ENCODE measurements at regions not wholly inside any gene's neighbourhood (a gene's known extent, or its start where the extent isn't known, plus 50 kb on each side); places are given as distances from the start of the nearest gene placed in this dataset.

DNA sequence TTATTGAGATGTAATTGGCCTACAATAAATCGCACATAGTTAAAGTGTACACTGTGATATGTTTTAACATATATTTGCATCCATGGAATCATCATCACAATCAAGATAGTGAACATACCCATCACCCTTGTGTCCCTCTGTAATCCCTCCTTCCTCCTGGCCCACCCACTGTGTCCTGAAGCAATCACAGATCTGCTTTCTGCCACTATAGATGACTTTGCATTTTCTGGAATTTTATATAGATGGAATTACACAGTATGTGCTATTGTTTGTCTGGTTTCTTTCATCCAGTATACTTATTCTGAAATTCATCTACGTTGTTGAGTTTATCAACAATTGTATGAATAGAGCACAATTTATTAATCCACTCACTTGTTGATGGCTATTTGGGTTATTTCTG lies 181.3 kb downstream of the SNX10 start:
- no peak overlapping the region for H3K4me3 ChIP-seq
- TF ChIP-seq POLR2A (IDR thresholded peaks at IDR 0.05) = no peak
- no peak for TF ChIP-seq CTCF (IDR thresholded peaks at IDR 0.05)
- H3K9me3 ChIP-seq = no peaks in the 10 kb centered on the region
- H3K27ac ChIP-seq = no peak overlapping the region
- no peaks in the 10 kb centered on the region for H3K36me3 ChIP-seq
- no peaks in the 10 kb centered on the region for H3K4me1 ChIP-seq
- H3K27me3 ChIP-seq = no peaks in the 10 kb centered on the region
- DNase-seq = no peak

DNA sequence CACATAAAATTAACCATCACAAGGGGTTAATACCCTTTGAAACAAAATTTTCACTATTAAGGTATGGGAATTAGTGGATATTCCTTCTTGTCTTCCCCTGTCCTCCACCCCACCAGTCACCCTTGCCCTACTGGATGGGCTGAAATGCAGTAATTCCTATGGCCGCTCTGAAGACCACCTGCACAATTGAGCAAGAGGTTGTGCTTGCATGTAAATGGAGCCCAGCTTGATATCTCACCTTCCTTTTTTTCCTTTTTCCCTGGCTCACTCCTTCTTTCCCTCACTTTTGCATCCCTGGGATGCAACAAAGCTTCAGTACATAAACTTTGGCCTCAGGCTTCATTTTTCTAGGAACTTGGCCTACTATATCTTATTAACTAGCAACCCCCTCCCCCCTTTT lies 184.6 kb downstream of the SNX10 start:
- no peak for DNase-seq
- H3K4me3 ChIP-seq = no peak overlapping the region
- H3K27me3 ChIP-seq = no peaks in the 10 kb centered on the region
- no peak for TF ChIP-seq CTCF (IDR thresholded peaks at IDR 0.05)
- TF ChIP-seq POLR2A (IDR thresholded peaks at IDR 0.05) = no peak
- no peak overlapping the region for H3K27ac ChIP-seq
- no peaks in the 10 kb centered on the region for H3K4me1 ChIP-seq
- no peaks in the 10 kb centered on the region for H3K9me3 ChIP-seq
- no peaks in the 10 kb centered on the region for H3K36me3 ChIP-seq

DNA sequence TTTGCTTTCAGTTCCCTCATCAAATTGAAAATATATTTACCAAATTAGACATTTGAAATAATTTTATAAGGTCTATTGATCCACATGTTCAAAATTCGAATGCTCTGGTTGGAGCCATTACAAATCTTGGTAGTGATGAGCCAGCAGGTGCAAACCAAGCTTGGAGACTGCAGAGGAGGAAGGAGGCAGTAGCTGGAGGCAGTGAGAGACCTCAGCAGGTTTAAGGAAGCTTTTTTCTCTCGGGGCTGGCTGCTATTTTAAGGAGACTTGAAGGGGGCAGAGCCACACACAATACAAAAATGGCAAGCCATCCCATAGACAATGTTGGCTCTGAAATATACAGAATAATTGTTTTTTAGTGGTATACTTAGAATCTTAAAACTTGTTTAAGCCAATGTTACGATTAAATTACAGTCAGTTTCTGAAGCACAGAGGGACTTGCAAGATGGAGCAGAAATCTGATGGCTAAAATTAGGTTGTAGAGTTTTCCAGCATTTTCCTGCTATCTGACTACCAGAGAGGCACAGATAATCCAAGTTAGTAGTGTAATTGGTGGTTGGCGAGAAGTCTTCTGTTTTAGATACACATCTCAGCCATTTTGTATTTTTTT lies 185.8 kb downstream of the SNX10 start:
- Histone ChIP-seq H3K4me3 (no peak overlapping the region), H3K9me3 (no peaks in the 10 kb centered on the region), H3K27me3 (no peaks in the 10 kb centered on the region), H3K4me1 (no peaks in the 10 kb centered on the region), H3K27ac (no peak overlapping the region), H3K36me3 (no peaks in the 10 kb centered on the region)
- DNase-seq = no peak
- TF ChIP-seq POLR2A (IDR thresholded peaks at IDR 0.05) (no peak), CTCF (IDR thresholded peaks at IDR 0.05) (no peak)

DNA sequence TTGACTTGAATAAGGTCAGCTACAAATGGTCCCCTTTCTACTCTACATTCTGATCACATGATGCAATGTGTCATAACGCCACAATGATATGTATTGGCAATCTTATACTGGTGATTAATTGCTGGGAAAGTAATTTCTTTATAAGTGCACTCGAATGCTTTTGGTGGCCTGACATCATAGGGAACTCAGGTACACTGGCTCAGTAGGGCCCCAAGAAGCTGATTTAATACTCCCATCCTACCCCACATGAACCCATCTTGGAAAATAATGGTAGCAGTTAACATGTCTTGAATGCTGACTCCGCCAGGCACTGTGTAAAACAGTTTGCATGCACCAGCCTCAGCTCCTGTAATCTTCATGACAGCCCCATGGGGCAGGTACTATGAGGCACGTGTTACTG lies 186.9 kb downstream of the SNX10 start:
- no peaks in the 10 kb centered on the region for H3K9me3 ChIP-seq
- TF ChIP-seq POLR2A (IDR thresholded peaks at IDR 0.05) (no peak), CTCF (IDR thresholded peaks at IDR 0.05) (no peak)
- no peaks in the 10 kb centered on the region for H3K4me1 ChIP-seq
- H3K4me3 ChIP-seq = no peak overlapping the region
- no peaks in the 10 kb centered on the region for H3K36me3 ChIP-seq
- H3K27ac ChIP-seq = no peak overlapping the region
- H3K27me3 ChIP-seq = no peaks in the 10 kb centered on the region
- DNase-seq = no peak

GRCh38 chr7:26479581-26479980 lies 187.9 kb downstream of the SNX10 start:
- Histone ChIP-seq H3K27me3 (no peaks in the 10 kb centered on the region), H3K9me3 (no peaks in the 10 kb centered on the region), H3K27ac (no peak overlapping the region), H3K4me3 (no peak overlapping the region), H3K4me1 (no peaks in the 10 kb centered on the region), H3K36me3 (no peaks in the 10 kb centered on the region)
- TF ChIP-seq POLR2A (IDR thresholded peaks at IDR 0.05) = no peak
- no peak for DNase-seq

GRCh38 chr7:26480156-26480555 lies 188.5 kb downstream of the SNX10 start:
- DNase-seq = no peak
- no peak overlapping the region for H3K27ac ChIP-seq
- TF ChIP-seq CTCF (IDR thresholded peaks at IDR 0.05) (no peak), POLR2A (IDR thresholded peaks at IDR 0.05) (no peak)

More at GRCh38 chr7:26480156-26480555, 188.5 kb downstream of the SNX10 start:
- Histone ChIP-seq H3K4me3 (no peak overlapping the region), H3K9me3 (no peaks in the 10 kb centered on the region), H3K4me1 (no peaks in the 10 kb centered on the region), H3K36me3 (no peaks in the 10 kb centered on the region), H3K27me3 (no peaks in the 10 kb centered on the region)

All from Peyer's patch (tissue), 4 donors.